ENCODE measurements at regions not wholly inside any gene's neighbourhood (a gene's known extent, or its start where the extent isn't known, plus 50 kb on each side); places are given as distances from the start of the nearest gene placed in this dataset.

DNA sequence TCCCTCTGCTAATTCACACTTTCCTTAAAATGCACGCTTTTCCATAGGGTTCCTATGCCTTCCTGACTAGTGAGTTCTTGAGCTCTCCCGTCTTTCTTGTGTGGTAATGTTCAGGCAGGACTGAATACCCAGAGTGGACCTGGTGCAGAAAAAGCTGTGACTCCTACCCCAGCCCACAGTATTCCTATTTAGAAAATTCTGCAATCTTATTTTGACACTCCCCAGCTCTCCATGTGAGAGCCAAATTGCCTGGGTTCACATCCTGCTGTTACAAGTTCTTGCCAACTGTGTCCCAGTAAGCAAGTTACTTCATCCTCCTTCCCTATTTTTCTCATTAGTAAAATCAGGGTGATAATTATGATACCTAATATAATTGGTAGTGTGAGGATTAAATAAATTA, 290.8 kb upstream of the SLCO3A1 start:
- DNase-seq, result no peak

DNA sequence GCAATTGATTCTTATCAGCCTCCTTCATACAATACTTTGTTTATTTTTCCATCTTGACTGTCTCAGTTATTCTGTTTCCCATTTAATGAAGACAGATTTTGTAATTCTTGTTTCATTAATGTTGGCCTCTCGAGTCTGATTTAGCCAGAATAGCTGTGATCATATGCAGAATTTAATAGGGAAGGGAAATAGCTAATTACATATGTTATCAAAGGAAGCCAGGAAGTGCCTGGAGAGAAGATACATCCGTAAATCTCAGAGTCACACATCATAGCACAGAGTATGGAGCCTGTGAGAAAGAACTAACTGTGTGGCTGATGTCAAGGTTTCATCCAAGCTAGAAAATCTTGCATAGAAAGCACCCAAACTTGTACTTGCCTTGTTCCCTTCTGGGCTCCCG, 288.9 kb upstream of the SLCO3A1 start:
- no peak for DNase-seq

DNA sequence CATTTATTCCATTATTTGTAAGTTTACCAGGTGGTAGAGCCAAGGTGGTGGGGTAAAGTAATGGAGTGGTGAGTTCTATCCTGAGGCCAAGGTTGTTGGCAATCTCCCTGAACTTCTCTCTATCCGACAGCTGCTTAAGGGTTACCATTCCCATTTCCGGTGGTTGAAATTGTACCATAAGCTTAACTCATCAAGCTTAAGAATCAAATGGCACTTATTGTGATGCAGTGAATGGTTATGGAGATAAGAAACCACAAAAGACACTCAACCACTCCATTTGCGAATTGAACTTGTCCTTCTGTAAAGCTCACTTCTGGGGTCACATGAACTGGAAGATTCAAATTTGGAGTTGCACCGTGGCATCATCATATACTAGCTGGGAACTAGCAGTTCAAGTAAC, 287.4 kb upstream of the SLCO3A1 start:
- DNase-seq, result no peak

DNA sequence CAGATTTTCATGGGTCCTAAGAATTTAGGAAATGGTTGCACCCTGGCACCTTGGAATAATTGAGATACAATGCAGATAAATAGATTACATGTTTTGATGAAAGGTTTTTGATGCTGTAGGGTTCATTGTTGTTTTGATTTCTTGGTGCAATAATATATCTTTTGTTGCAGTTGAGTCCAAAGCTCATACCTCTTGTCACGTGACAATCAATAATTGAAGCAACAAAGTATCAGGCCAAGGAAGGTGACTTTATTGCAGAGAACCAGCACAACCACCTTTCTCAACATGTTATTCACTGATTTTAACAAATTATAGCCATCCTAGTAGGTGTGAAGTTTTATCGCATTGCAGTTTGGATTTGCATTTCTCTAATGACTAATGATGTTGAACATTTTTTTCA, 285.5 kb upstream of the SLCO3A1 start:
- no peak for DNase-seq

DNA sequence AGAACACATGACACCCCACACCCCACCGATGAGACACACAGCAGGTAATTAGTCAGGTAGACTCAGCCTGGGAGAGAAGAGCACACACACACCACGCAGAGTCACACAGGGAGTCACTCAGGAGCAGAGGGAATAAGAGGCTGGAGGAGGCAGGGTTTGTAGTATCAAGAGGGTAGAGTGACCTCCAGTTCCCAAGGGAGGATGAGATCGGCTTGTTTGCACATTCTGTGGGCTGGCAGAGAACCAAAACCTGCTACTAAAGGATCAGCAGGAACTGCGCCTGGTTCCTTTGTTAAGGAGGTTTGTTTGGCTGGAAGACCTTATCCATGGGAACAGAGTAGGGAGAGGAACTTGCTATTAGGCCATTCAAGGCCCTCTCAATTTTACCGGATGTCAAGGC, 281.4 kb upstream of the SLCO3A1 start:
- peak; percentile 47 for DNase-seq

GRCh38 chr15:91576096-91576495, 277.4 kb upstream of the SLCO3A1 start:
- no peak for DNase-seq

DNA sequence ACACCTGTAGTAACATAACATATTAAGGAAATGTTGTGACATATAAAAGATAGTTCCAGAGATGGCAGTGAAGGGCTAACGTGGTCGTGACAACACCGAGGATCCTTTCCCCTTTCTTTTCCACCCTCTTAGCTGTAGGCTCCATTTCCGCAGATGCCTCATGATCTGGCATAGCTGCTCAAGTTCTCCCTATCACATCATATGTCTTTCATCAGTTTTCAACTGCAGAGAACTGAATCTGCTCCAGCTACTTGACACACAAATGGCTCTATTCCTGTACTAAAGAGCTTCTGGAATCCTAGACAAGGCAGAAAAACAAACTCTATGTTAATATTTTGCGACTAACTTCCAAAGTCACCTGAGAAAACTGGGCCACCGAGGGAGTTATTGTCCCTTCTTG, 275.0 kb upstream of the SLCO3A1 start:
- no peak for DNase-seq

DNA sequence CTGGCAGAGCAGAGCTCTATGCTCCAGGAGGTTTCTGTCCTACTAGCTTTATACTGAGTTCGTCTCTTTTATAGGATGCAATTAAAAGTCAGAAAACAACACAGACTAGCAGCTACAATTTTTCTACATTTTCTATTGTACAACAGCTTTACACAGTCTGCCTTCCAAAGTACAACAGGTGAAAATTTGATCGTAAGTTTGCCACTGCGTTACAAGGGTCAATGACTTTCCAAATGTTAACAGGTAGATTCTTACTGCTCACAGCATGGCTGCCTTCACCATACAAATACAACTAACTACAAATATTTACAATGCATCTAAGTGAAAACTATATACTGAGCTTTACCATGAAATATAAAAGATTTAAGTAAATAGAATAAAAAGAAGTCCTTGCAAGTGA, 268.6 kb upstream of the SLCO3A1 start:
- DNase-seq, result no peak

DNA sequence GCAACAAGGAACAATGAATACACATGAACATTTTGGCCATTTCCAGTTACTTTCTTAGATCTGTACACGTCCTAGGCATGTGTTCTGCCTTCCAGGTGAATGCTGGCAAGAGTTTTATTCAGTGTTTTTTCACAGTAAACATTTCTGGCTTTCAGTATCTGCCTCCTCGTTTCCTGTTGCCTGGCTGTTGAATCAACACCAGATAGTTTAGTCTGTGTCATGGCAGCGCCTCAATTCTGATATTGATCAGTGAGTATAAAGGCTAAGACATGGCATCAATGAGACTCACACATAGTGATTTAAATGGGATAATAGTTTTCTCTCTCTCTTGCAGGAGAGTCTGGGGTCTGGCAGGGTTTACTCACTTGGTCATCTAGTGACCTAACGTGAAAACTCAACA, 266.9 kb upstream of the SLCO3A1 start:
- no peak for DNase-seq

GRCh38 chr15:91589360-91589759, 264.1 kb upstream of the SLCO3A1 start:
- DNase-seq, result no peak

DNA sequence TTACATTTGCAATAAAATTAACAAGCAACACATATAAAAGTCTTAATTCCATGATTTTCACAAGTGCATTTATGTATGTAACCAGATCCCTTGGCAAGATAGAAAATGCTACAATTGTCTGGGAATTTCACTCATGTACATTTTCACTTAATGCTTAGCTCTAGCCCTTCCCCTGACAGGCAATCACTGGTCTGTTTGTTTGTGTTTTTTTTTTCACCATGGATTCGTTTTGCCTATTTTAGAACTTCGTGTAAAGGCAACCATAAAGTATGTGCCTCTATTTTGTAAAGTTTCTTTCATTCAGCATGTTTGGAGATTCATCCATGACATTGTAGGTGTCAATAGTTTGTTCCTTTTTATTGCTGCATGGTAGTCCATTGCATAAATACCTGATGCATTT, 260.9 kb upstream of the SLCO3A1 start:
- no peak for DNase-seq

DNA sequence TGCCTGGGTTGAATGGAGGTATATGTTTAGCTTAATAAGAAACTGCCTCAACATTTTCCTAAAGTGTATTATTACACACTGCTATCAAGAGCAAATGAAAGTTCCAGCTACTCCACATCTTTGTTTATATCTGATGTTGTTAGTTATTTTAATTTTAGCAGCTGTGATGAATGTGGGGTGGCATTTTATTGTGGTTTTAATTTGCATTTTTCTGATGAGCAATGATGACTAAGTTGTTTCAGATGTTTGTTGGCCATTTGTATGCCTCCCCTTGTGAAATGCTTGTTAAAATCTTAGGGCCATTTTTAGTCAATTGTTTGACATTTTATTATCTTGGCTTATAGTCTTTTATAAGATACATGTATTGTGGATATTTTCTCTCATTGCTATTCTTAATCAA, 260.4 kb upstream of the SLCO3A1 start:
- DNase-seq, result no peak

DNA sequence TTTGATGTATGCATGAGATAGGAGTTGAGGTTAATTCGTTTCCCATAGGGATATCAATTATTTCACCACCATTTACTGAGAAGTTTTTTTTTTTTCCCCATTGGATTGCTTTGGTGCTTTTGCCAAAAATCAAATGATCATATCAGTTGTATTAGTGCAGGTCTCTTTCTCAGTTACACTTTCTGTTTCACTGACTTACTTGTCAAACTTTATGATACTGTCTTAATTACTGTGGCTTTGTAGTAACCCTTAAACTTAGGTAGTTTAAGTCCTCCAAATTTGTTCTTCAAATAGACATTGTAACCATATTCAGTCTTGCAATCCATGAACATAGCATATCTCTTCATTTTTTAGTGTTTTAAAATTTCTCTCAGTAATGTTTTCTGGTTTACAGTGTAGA, 259.9 kb upstream of the SLCO3A1 start:
- no peak for DNase-seq

- DNase-seq, result no peak
Observed at GRCh38 chr15:91599261-91599660, 254.2 kb upstream of the SLCO3A1 start.

DNA sequence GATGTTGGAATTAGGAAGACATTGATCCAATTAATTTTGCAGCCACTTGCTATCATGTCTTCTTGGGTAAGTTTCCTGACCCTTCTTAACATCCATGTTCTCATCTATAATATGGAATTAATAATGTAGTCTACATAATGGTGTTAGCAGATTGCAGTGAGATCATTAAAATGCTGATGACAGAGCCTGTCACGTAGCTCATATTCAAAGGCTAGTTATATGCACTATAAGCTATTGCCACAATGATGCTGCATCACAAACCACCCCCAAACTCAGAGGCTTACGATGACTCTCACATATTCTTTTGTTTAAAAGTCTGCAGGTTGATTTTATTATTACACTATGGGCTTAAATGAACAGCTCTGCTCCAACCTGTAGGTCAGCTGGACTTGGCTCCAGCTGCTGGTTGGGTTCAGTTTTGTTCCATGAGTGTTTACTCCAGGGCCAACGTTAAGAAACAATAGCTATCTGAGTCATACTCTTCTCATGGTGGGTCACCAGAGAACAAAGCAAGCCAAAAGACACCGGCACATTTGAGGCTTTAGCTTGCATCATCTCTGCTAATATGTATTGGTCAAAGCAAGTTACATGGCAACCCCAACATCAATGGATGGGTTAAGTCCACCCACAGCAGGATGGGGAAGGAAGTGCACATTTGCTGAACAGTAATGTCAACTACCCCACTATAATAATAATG, 250.0 kb upstream of the SLCO3A1 start:
- no peak for DNase-seq

- DNase-seq, result no peak
Observed at GRCh38 chr15:91604122-91604521, 249.4 kb upstream of the SLCO3A1 start.

GRCh38 chr15:91605576-91605975, 247.9 kb upstream of the SLCO3A1 start:
- DNase-seq, result no peak

DNA sequence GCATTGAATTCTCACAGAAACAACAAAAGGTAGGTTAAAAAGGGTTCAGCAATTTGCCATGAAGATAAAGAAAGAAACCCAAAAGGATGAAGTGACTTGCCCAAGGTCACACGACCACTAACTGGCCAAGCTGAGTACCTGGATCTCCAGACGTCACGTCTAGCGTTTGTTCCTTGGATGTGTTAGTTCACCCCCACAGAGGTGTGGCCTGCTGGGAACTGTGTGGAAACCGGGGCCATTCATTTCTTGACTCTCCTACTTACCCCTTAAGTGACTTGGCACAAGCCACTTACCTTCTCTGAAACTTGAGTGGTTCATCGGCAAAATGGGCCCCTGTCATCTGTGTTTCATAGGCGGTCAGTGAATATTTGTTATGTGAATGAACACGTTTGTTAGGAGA, 244.3 kb upstream of the SLCO3A1 start:
- no peak for DNase-seq

DNA sequence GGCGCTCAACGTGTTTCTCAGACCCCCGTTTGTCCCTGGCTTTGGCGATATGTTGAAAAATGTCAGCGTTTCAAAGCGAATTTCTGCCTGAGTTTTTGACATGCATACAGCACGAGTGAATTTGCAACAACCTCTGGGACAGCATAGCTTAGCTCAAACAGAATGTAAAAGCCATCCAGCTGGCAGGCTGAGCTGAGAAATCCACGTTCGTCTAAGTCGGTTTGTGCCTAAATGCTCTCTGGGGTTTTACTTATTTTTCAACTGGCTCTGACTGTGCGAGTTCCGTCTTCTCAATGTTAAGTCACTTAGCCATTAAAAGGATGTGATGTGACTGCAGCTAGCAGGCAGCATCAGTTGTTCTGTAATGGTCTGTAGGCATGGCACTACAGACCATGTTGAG, 243.5 kb upstream of the SLCO3A1 start:
- no peak for DNase-seq

- DNase-seq, result peak; percentile 88
Observed at GRCh38 chr15:91611561-91612323, 241.8 kb upstream of the SLCO3A1 start.

- no peak for DNase-seq
Observed at GRCh38 chr15:91620229-91620628, 233.3 kb upstream of the SLCO3A1 start.

GRCh38 chr15:91622235-91622634, 231.3 kb upstream of the SLCO3A1 start:
- DNase-seq, result no peak

GRCh38 chr15:91622711-91623342, 230.7 kb upstream of the SLCO3A1 start:
- no peak for DNase-seq

DNA sequence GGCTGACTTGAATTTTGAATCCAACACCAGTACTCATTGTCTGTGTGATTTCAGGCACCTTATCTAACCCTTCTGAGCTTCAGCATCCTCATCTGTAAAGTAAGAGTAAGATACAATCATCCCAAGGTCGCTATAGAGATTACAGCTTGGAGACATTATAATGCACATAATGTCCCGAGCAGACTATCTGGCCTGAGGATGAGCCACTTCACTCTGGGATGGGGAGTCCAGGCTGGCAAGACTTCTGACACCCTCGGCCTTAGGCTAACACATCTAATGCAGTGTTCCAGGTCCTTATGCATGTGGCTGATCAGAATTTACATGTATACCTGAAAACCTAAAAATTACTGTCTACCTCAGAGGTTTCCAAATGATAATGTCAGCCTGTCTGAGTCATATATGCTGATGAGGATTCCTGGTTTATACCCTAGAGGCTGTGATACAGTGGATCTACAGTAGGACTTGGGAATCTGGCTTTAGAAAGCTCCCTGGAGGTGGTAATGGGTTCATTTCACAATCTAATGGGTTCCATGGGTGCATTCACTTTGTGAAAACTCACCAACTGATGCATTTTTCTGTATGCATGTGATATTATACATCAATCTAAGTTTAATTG, 229.0 kb upstream of the SLCO3A1 start:
- no peak for DNase-seq
